Esophagus squamous epithelium (tissue), 4 donors: ENCODE measurements at regions not wholly inside any gene's neighbourhood (a gene's known extent, or its start where the extent isn't known, plus 50 kb on each side); places are given as distances from the start of the nearest gene placed in this dataset.
"Not testable (repeated sequence)": the region's sequence is repeated elsewhere in the genome, so short reads cannot be mapped to it uniquely, and the experiment has no call there.

Experiments
- CTCF ChIP-seq, 6 experiments: fragments of 450-650 bp in 4 of 6; fragments of 200-600 bp in 2 of 6; sonication (generic) in 2 of 6; IDR thresholded peaks; one replicate each; pipeline ENCODE4 v1.5.1; 2016 to 2019; ENCODE audit warnings: antibody characterized with exemption in 6 of 6, mild to moderate bottlenecking in 4 of 6, moderate library complexity in 4 of 6
- POLR2A ChIP-seq, 4 donors: fragments of 450-650 bp; IDR thresholded peaks; one replicate each; pipeline ENCODE4 v1.6.1; 2017; ENCODE audit warnings: antibody characterized with exemption in 4 of 4, mild to moderate bottlenecking in 4 of 4, moderate library complexity in 3 of 4

GRCh38 chr7:32738390-32738789 lies 153.2 kb downstream of the KBTBD2 start:
- TF ChIP-seq CTCF, POLR2A (IDR thresholded peaks at IDR 0.05): not testable (repeated sequence)
